Muscle layer of duodenum (tissue), 2 donors: ENCODE measurements at regions not wholly inside any gene's neighbourhood (a gene's known extent, or its start where the extent isn't known, plus 50 kb on each side); places are given as distances from the start of the nearest gene placed in this dataset.

Experiments
- H3K27ac ChIP-seq: one replicate; pipeline ENCODE4 v1.7.0; 2013; ENCODE audit warnings: mild to moderate bottlenecking, low read length
- H3K27me3 ChIP-seq: one replicate; pipeline ENCODE4 v1.7.0; 2013; ENCODE audit warnings: low read depth, mild to moderate bottlenecking, control low read depth, low read length
- H3K36me3 ChIP-seq, 2 donors: one replicate each; pipeline ENCODE4 v1.7.0; 2013; ENCODE audit warnings: low read length in 2 of 2, control low read depth in 1 of 2, mild to moderate bottlenecking in 1 of 2; ENCODE audit not compliant: insufficient read depth in 2 of 2, control insufficient read depth in 1 of 2
- H3K4me1 ChIP-seq, 2 donors: one replicate each; pipeline ENCODE4 v1.7.0; 2013; ENCODE audit warnings: low read length in 2 of 2, mild to moderate bottlenecking in 2 of 2, control low read depth in 1 of 2, moderate library complexity in 1 of 2; ENCODE audit not compliant: insufficient read depth in 2 of 2, control insufficient read depth in 1 of 2
- H3K4me3 ChIP-seq, 2 donors: one replicate each; pipeline ENCODE4 v1.7.0; 2013; ENCODE audit warnings: low read length in 2 of 2, low read depth in 1 of 2, mild to moderate bottlenecking in 1 of 2
- H3K9me3 ChIP-seq, 2 donors: one replicate each; pipeline ENCODE4 v1.7.0; 2013; ENCODE audit warnings: low read length in 2 of 2, control low read depth in 1 of 2, mild to moderate bottlenecking in 1 of 2; ENCODE audit not compliant: control insufficient read depth in 1 of 2
- donor health status: healthy.

GRCh38 chr9:99335280-99335679 lies 113.2 kb downstream of the SEC61B start:
- H3K4me3 ChIP-seq, result no peak overlapping the region
- no peaks in the 10 kb centered on the region for H3K27me3 ChIP-seq
- H3K9me3 ChIP-seq, result no peaks in the 10 kb centered on the region
- no peaks in the 10 kb centered on the region for H3K4me1 ChIP-seq
- H3K36me3 ChIP-seq, result no peaks in the 10 kb centered on the region
- no peak overlapping the region for H3K27ac ChIP-seq

GRCh38 chr9:99336005-99336404 lies 113.9 kb downstream of the SEC61B start:
- no peaks in the 10 kb centered on the region for H3K4me1 ChIP-seq
- H3K27ac ChIP-seq, result no peak overlapping the region
- no peaks in the 10 kb centered on the region for H3K27me3 ChIP-seq

GRCh38 chr9:99336531-99336930 lies 114.4 kb downstream of the SEC61B start:
- no peaks in the 10 kb centered on the region for H3K4me1 ChIP-seq
- H3K9me3 ChIP-seq, result no peaks in the 10 kb centered on the region
- H3K36me3 ChIP-seq, result no peaks in the 10 kb centered on the region
- H3K27me3 ChIP-seq, result no peaks in the 10 kb centered on the region
- H3K4me3 ChIP-seq, result no peak overlapping the region
- no peak overlapping the region for H3K27ac ChIP-seq

More at GRCh38 chr9:99336005-99336404, 113.9 kb downstream of the SEC61B start:
- no peaks in the 10 kb centered on the region for H3K9me3 ChIP-seq
- H3K4me3 ChIP-seq, result no peak overlapping the region
- no peaks in the 10 kb centered on the region for H3K36me3 ChIP-seq

- Histone ChIP-seq H3K4me1 (no peaks in the 10 kb centered on the region), H3K4me3 (no peak overlapping the region), H3K9me3 (no peaks in the 10 kb centered on the region), H3K36me3 (no peaks in the 10 kb centered on the region), H3K27ac (no peak overlapping the region), H3K27me3 (no peaks in the 10 kb centered on the region)
Observed at GRCh38 chr9:99340281-99340680, 118.2 kb downstream of the SEC61B start.

- Histone ChIP-seq H3K36me3 (no peaks in the 10 kb centered on the region), H3K27ac (no peak overlapping the region), H3K4me1 (no peaks in the 10 kb centered on the region), H3K4me3 (no peak overlapping the region), H3K27me3 (no peaks in the 10 kb centered on the region), H3K9me3 (no peaks in the 10 kb centered on the region)
Observed at GRCh38 chr9:99341686-99342085, 119.6 kb downstream of the SEC61B start.

- no peak overlapping the region for H3K4me3 ChIP-seq
- H3K27me3 ChIP-seq, result no peaks in the 10 kb centered on the region
- H3K27ac ChIP-seq, result no peak overlapping the region
- H3K4me1 ChIP-seq, result no peaks in the 10 kb centered on the region
- no peaks in the 10 kb centered on the region for H3K36me3 ChIP-seq
- no peaks in the 10 kb centered on the region for H3K9me3 ChIP-seq
Observed at GRCh38 chr9:99345451-99345850, 123.4 kb downstream of the SEC61B start.

- no peaks in the 10 kb centered on the region for H3K4me1 ChIP-seq
- H3K27ac ChIP-seq, result no peak overlapping the region
- no peaks in the 10 kb centered on the region for H3K9me3 ChIP-seq
- H3K4me3 ChIP-seq, result no peak overlapping the region
- no peaks in the 10 kb centered on the region for H3K27me3 ChIP-seq
- no peaks in the 10 kb centered on the region for H3K36me3 ChIP-seq
Observed at GRCh38 chr9:99345942-99346341, 123.9 kb downstream of the SEC61B start.

- H3K27me3 ChIP-seq, result no peaks in the 10 kb centered on the region
- no peaks in the 10 kb centered on the region for H3K4me1 ChIP-seq
- no peaks in the 10 kb centered on the region for H3K36me3 ChIP-seq
- no peak overlapping the region for H3K27ac ChIP-seq
- no peaks in the 10 kb centered on the region for H3K9me3 ChIP-seq
- H3K4me3 ChIP-seq, result no peak overlapping the region
Observed at GRCh38 chr9:99347568-99347967, 125.5 kb downstream of the SEC61B start.

- no peaks in the 10 kb centered on the region for H3K27me3 ChIP-seq
- no peak overlapping the region for H3K4me3 ChIP-seq
- H3K27ac ChIP-seq, result no peak overlapping the region
- H3K36me3 ChIP-seq, result no peaks in the 10 kb centered on the region
- no peaks in the 10 kb centered on the region for H3K4me1 ChIP-seq
- H3K9me3 ChIP-seq, result no peaks in the 10 kb centered on the region
Observed at GRCh38 chr9:99348289-99348688, 126.2 kb downstream of the SEC61B start.

GRCh38 chr9:99349870-99350269 lies 127.8 kb downstream of the SEC61B start:
- H3K4me3 ChIP-seq, result no peak overlapping the region
- no peaks in the 10 kb centered on the region for H3K27me3 ChIP-seq
- no peaks in the 10 kb centered on the region for H3K36me3 ChIP-seq
- H3K27ac ChIP-seq, result no peak overlapping the region
- H3K9me3 ChIP-seq, result no peaks in the 10 kb centered on the region
- H3K4me1 ChIP-seq, result no peaks in the 10 kb centered on the region

- Histone ChIP-seq H3K27ac (no peak overlapping the region), H3K9me3 (no peaks in the 10 kb centered on the region), H3K36me3 (no peaks in the 10 kb centered on the region), H3K4me3 (no peak overlapping the region), H3K27me3 (no peaks in the 10 kb centered on the region), H3K4me1 (no peaks in the 10 kb centered on the region)
Observed at GRCh38 chr9:99350461-99350860, 128.4 kb downstream of the SEC61B start.

GRCh38 chr9:99351647-99352046 lies 129.6 kb downstream of the SEC61B start:
- Histone ChIP-seq H3K36me3 (no peaks in the 10 kb centered on the region), H3K27me3 (no peaks in the 10 kb centered on the region), H3K4me3 (no peak overlapping the region), H3K4me1 (no peaks in the 10 kb centered on the region), H3K27ac (no peak overlapping the region), H3K9me3 (no peaks in the 10 kb centered on the region)
